Hepatocyte (in vitro differentiated cells): ENCODE measurements at regions not wholly inside any gene's neighbourhood (a gene's known extent, or its start where the extent isn't known, plus 50 kb on each side); places are given as distances from the start of the nearest gene placed in this dataset.

Experiments
- DNase-seq: peaks from one replicate; pipeline ENCODE4 v3.0.0-alpha.2; 2016; ENCODE audit warnings: low spot score
- H2AFZ ChIP-seq: fragments of 200-600 bp; sonication (generic); 2 replicates; pipeline ENCODE4 v1.6.0; 2016; ENCODE audit warnings: antibody characterized with exemption, mild to moderate bottlenecking
- H3K27ac ChIP-seq: fragments of 200-600 bp; sonication (generic); 2 replicates; pipeline ENCODE4 v1.5.1; 2016; ENCODE audit warnings: mild to moderate bottlenecking
- H3K27me3 ChIP-seq: fragments of 200-600 bp; sonication (generic); 2 replicates; pipeline ENCODE4 v1.6.1; 2016
- H3K36me3 ChIP-seq: fragments of 200-600 bp; sonication (generic); replicated peaks from 2 replicates; pipeline ENCODE4 v1.5.1; 2016; ENCODE audit warnings: low read depth; ENCODE audit not compliant: insufficient read depth
- H3K4me1 ChIP-seq: fragments of 200-600 bp; sonication (generic); 2 replicates; pipeline ENCODE4 v1.5.1; 2016; ENCODE audit warnings: mild to moderate bottlenecking, moderate library complexity; ENCODE audit not compliant: insufficient read depth
- H3K4me2 ChIP-seq: fragments of 200-600 bp; sonication (generic); 2 replicates; pipeline ENCODE4 v1.6.0; 2016
- H3K4me3 ChIP-seq: fragments of 200-600 bp; sonication (generic); 2 replicates; pipeline ENCODE4 v1.5.1; 2016; ENCODE audit warnings: mild to moderate bottlenecking
- H3K79me2 ChIP-seq: fragments of 200-600 bp; sonication (generic); 2 replicates; pipeline ENCODE4 v1.6.0; 2017; ENCODE audit warnings: mild to moderate bottlenecking
- H3K9me2 ChIP-seq: fragments of 200-600 bp; sonication (generic); replicated peaks from 2 replicates; pipeline ENCODE4 v1.6.0; 2017; ENCODE audit warnings: mild to moderate bottlenecking; ENCODE audit not compliant: insufficient read depth
- H3K9me3 ChIP-seq: fragments of 200-600 bp; sonication (generic); 2 replicates; pipeline ENCODE4 v1.5.1; 2016; ENCODE audit warnings: low read depth, mild to moderate bottlenecking
- H4K20me1 ChIP-seq: fragments of 200-600 bp; sonication (generic); 2 replicates; pipeline ENCODE4 v1.6.0; 2016; ENCODE audit warnings: mild to moderate bottlenecking; ENCODE audit not compliant: insufficient read depth, poor library complexity, severe bottlenecking
- CTCF ChIP-seq: fragments of 200-600 bp; sonication (generic); IDR thresholded peaks from 2 replicates; pipeline ENCODE4 v1.5.1; 2016; ENCODE audit warnings: antibody characterized with exemption, mild to moderate bottlenecking; ENCODE audit not compliant: poor library complexity
- EZH2 ChIP-seq: fragments of 200-600 bp; sonication (generic); IDR thresholded peaks from 2 replicates; pipeline ENCODE4 v1.6.1; 2016; ENCODE audit warnings: antibody characterized with exemption, mild to moderate bottlenecking, borderline replicate concordance
- EZH2phosphoT487 ChIP-seq: fragments of 200-600 bp; sonication (generic); IDR thresholded peaks from one replicate; pipeline ENCODE4 v1.6.1; 2018; ENCODE audit warnings: antibody characterized with exemption, mild to moderate bottlenecking, low read depth, moderate library complexity; ENCODE audit not compliant: unreplicated experiment, severe bottlenecking
- WGBS: methylation state at CpG from one replicate; pipeline ENCODE4 v1.1.6; 2016; ENCODE audit warnings: low lambda C conversion rate; ENCODE audit errors: missing lambda C conversion rate; 5-methylcytosine and 5-hydroxymethylcytosine counted together

- no peaks in the 10 kb centered on the region for H3K27me3 ChIP-seq
- 95% methylated on average over 2 of the region's 2 CpGs for WGBS
- no peak for DNase-seq
Measured at GRCh38 chr3:15899388-15899787, 101.6 kb upstream of the ANKRD28 start.

GRCh38 chr3:15903164-15903563 is 105.4 kb upstream of the ANKRD28 start:
- H2AFZ ChIP-seq: no peak overlapping the region
- H3K36me3 ChIP-seq: no peaks in the 10 kb centered on the region
- 84% methylated on average over 3 of the region's 3 CpGs for WGBS
- H3K4me1 ChIP-seq: no peaks in the 10 kb centered on the region
- no peaks in the 10 kb centered on the region for H4K20me1 ChIP-seq
- H3K9me3 ChIP-seq: no peaks in the 10 kb centered on the region
- no peak overlapping the region for H3K4me3 ChIP-seq
- no peak for DNase-seq
- H3K9me2 ChIP-seq: no peaks in the 10 kb centered on the region
- TF ChIP-seq EZH2phosphoT487 (no peak), EZH2 (no peak), CTCF (no peak)
- no peak overlapping the region for H3K4me2 ChIP-seq
- no peaks in the 10 kb centered on the region for H3K79me2 ChIP-seq
- H3K27ac ChIP-seq: no peak overlapping the region
- H3K27me3 ChIP-seq: no peaks in the 10 kb centered on the region

More at GRCh38 chr3:15899388-15899787, 101.6 kb upstream of the ANKRD28 start:
- Histone ChIP-seq H3K36me3 (no peaks in the 10 kb centered on the region), H3K4me2 (no peak overlapping the region), H2AFZ (no peak overlapping the region), H4K20me1 (no peaks in the 10 kb centered on the region), H3K9me3 (no peaks in the 10 kb centered on the region), H3K4me1 (no peaks in the 10 kb centered on the region), H3K79me2 (no peaks in the 10 kb centered on the region), H3K27ac (no peak overlapping the region), H3K4me3 (no peak overlapping the region), H3K9me2 (no peaks in the 10 kb centered on the region)
- TF ChIP-seq EZH2 (no peak), EZH2phosphoT487 (no peak), CTCF (no peak)

- H3K79me2 ChIP-seq: no peaks in the 10 kb centered on the region
- H2AFZ ChIP-seq: no peak overlapping the region
- TF ChIP-seq EZH2phosphoT487: no peak
- no peak for TF ChIP-seq EZH2
- TF ChIP-seq CTCF: no peak
- H3K27ac ChIP-seq: no peak overlapping the region
- WGBS: 94% methylated on average over 7 of the region's 7 CpGs
- H3K4me1 ChIP-seq: no peaks in the 10 kb centered on the region
- no peaks in the 10 kb centered on the region for H3K27me3 ChIP-seq
- H3K4me2 ChIP-seq: no peak overlapping the region
- no peaks in the 10 kb centered on the region for H3K9me2 ChIP-seq
- no peaks in the 10 kb centered on the region for H4K20me1 ChIP-seq
- H3K9me3 ChIP-seq: no peaks in the 10 kb centered on the region
- H3K36me3 ChIP-seq: no peaks in the 10 kb centered on the region
- DNase-seq: no peak
- H3K4me3 ChIP-seq: no peak overlapping the region
Measured at GRCh38 chr3:15903759-15904720, 106.3 kb upstream of the ANKRD28 start.
